ENCODE measurements at regions not wholly inside any gene's neighbourhood (a gene's known extent, or its start where the extent isn't known, plus 50 kb on each side); places are given as distances from the start of the nearest gene placed in this dataset.

DNA sequence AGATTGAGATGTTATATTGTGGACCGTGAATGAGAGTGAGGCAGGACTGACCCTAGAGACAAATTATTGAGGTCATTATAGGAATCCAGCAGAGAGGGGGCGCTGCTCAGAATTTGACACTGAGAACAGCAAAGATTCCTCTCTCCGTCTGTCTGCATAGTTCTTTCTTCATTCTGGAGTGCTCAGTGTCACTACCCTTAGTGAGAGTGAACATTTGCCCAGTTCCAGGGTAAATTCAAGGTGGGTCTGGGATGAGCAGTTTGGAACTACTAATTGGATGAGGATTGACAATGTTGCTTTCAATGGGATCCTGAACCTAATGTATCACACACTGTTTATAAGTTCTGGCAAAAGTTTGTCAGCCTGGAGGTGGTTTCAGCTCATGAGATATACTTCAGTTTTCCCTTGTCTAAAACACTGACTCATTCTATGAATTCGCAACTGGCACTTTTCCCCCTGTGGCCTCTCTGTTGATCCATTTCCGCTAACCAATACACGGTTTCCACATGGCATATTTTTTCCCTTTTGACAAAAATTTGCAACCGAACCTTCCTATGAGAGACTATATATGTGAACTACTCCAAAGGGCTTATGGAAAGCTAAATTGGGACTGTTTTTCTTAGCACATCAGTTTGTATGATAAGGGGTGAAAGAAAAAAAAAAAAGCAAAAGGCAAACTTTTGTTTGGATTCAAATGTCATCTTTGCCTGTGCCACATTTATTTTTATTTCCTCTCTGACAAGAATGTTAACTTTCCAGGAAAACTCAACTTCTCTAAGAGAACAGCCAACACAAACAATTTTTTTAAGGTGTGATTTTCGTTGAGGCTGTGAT, 1240.7 kb upstream of the WWC1 start:
- H3K36me3 ChIP-seq (ENCODE audit: control insufficient read depth in 2 of 2, insufficient read depth in 2 of 2, low read length in 1 of 2): no peaks in the 10 kb centered on the region
- SMC1A ChIA-PET (ENCODE audit: uncharacterized antibody, unreplicated experiment): interaction anchor here (0.6 to 1.2 kb wide), 3 partner anchors 11 to 919 kb away, joined by 3 to 8 read pairs (median 4); no protein-coding TSS in a partner anchor
- RAD21 ChIA-PET (ENCODE audit: unreplicated experiment): interaction anchor here (1.0 kb wide), 1 partner anchor 460 kb away, joined by 3 read pairs; no protein-coding TSS in a partner anchor
- in situ Hi-C loops (cut with MboI) (no loop called here), intact Hi-C loops (cut with micrococcal nuclease; ENCODE audit: unreplicated experiment) (no loop called here)
- H3K4me1 ChIP-seq (ENCODE audit: control insufficient read depth, insufficient read depth, low read length): no peaks in the 10 kb centered on the region
- 31% methylated on average over 8 of the region's 8 CpGs for WGBS (ENCODE audit: insufficient coverage, insufficient replicate concordance, low lambda C conversion rate, missing lambda C conversion rate)
- H3K4me2 ChIP-seq (ENCODE audit: control insufficient read depth, insufficient read depth): no peak overlapping the region
- H4K20me1 ChIP-seq (ENCODE audit: control insufficient read depth, insufficient read depth): no peaks in the 10 kb centered on the region
- no peaks in the 10 kb centered on the region for H3K79me2 ChIP-seq (ENCODE audit: control insufficient read depth, insufficient read depth, low read length)
- no peak for DNase-seq (ENCODE audit: low read depth, low spot score)
- no peak overlapping the region for H3K27ac ChIP-seq (ENCODE audit: control insufficient read depth, insufficient read depth)
- no peaks in the 10 kb centered on the region for H3K27me3 ChIP-seq (replicated peaks in 1 of 2; ENCODE audit: control insufficient read depth in 2 of 2, insufficient read depth in 2 of 2, low read length in 1 of 2)
- no TSS peak for BruUV-seq (replicated peaks)
- H3K9me3 ChIP-seq (replicated peaks; ENCODE audit: control insufficient read depth, insufficient read depth, low read length): no peaks in the 10 kb centered on the region
- CTCF ChIA-PET: interaction anchor here (1.0 to 1.8 kb wide), 8 partner anchors 8 to 194 kb away, joined by 3 to 8 read pairs (median 4); no protein-coding TSS in a partner anchor
- H3K4me3 ChIP-seq: no peak overlapping the region
- no peak for FAIRE-seq
- H2AFZ ChIP-seq (ENCODE audit: control insufficient read depth, low read depth, low read length): no peak overlapping the region
- POLR2A ChIA-PET: no interaction called here
- H3K9ac ChIP-seq (ENCODE audit: control insufficient read depth, insufficient read depth, low read length): no peak overlapping the region
- peak; percentile 48; the same call in 2 of the 3 replicates for ATAC-seq
- TF ChIP-seq TCF7 (IDR thresholded peaks at IDR 0.05; ENCODE audit: borderline replicate concordance): no peak
- no peak for TF ChIP-seq STAT3 (IDR thresholded peaks at IDR 0.05; ENCODE audit: low read depth, low read length)
- TF ChIP-seq ZNF622 (IDR thresholded peaks at IDR 0.05): no peak
- no peak for TF ChIP-seq RAD51 (IDR thresholded peaks at IDR 0.05)
- no peak for TF ChIP-seq KAT2A (conservative IDR thresholded peaks at IDR 0.05; ENCODE audit: control insufficient read depth, low read depth, low read length)
- TF ChIP-seq, protein P1, sequence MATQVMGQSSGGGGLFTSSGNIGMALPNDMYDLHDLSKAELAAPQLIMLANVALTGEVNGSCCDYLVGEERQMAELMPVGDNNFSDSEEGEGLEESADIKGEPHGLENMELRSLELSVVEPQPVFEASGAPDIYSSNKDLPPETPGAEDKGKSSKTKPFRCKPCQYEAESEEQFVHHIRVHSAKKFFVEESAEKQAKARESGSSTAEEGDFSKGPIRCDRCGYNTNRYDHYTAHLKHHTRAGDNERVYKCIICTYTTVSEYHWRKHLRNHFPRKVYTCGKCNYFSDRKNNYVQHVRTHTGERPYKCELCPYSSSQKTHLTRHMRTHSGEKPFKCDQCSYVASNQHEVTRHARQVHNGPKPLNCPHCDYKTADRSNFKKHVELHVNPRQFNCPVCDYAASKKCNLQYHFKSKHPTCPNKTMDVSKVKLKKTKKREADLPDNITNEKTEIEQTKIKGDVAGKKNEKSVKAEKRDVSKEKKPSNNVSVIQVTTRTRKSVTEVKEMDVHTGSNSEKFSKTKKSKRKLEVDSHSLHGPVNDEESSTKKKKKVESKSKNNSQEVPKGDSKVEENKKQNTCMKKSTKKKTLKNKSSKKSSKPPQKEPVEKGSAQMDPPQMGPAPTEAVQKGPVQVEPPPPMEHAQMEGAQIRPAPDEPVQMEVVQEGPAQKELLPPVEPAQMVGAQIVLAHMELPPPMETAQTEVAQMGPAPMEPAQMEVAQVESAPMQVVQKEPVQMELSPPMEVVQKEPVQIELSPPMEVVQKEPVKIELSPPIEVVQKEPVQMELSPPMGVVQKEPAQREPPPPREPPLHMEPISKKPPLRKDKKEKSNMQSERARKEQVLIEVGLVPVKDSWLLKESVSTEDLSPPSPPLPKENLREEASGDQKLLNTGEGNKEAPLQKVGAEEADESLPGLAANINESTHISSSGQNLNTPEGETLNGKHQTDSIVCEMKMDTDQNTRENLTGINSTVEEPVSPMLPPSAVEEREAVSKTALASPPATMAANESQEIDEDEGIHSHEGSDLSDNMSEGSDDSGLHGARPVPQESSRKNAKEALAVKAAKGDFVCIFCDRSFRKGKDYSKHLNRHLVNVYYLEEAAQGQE (IDR thresholded peaks at IDR 0.05; ENCODE audit: low read depth, low read length): no peak
- TF ChIP-seq ESRRA (IDR thresholded peaks at IDR 0.05; ENCODE audit: low read length): no peak
- TF ChIP-seq RELA (IDR thresholded peaks at IDR 0.05; ENCODE audit: borderline replicate concordance, partially characterized antibody): no peak
- TF ChIP-seq, protein P2, sequence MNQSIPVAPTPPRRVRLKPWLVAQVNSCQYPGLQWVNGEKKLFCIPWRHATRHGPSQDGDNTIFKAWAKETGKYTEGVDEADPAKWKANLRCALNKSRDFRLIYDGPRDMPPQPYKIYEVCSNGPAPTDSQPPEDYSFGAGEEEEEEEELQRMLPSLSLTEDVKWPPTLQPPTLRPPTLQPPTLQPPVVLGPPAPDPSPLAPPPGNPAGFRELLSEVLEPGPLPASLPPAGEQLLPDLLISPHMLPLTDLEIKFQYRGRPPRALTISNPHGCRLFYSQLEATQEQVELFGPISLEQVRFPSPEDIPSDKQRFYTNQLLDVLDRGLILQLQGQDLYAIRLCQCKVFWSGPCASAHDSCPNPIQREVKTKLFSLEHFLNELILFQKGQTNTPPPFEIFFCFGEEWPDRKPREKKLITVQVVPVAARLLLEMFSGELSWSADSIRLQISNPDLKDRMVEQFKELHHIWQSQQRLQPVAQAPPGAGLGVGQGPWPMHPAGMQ (IDR thresholded peaks at IDR 0.05; ENCODE audit: borderline replicate concordance): no peak
- TF ChIP-seq EZH2 (IDR thresholded peaks at IDR 0.05; ENCODE audit: borderline replicate concordance, control insufficient read depth, low read depth, low read length): no peak
- TF ChIP-seq, protein P3, sequence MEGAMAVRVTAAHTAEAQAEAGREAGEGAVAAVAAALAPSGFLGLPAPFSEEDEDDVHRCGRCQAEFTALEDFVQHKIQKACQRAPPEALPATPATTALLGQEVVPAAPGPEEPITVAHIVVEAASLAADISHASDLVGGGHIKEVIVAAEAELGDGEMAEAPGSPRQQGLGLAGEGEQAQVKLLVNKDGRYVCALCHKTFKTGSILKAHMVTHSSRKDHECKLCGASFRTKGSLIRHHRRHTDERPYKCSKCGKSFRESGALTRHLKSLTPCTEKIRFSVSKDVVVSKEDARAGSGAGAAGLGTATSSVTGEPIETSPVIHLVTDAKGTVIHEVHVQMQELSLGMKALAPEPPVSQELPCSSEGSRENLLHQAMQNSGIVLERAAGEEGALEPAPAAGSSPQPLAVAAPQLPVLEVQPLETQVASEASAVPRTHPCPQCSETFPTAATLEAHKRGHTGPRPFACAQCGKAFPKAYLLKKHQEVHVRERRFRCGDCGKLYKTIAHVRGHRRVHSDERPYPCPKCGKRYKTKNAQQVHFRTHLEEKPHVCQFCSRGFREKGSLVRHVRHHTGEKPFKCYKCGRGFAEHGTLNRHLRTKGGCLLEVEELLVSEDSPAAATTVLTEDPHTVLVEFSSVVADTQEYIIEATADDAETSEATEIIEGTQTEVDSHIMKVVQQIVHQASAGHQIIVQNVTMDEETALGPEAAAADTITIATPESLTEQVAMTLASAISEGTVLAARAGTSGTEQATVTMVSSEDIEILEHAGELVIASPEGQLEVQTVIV (IDR thresholded peaks at IDR 0.05; ENCODE audit: borderline replicate concordance, partially characterized antibody): no peak

All from GM12878 (cell line).